Esophagus mucosa (tissue), 1 donor: ENCODE measurements at regions not wholly inside any gene's neighbourhood (a gene's known extent, or its start where the extent isn't known, plus 50 kb on each side); places are given as distances from the start of the nearest gene placed in this dataset.
A peak's percentile ranks its signal among the peaks of the same experiment; 100 is the strongest.
"Not testable (repeated sequence)": the region's sequence is repeated elsewhere in the genome, so short reads cannot be mapped to it uniquely, and the experiment has no call there.

Experiments used
- ATAC-seq: fragments of 200-7000 bp; cut with Tn5 transposase; one replicate; pipeline ENCODE4 v1.9.1; 2020
- donor health status: DM: yes; HTN: yes; CAD: no.

DNA sequence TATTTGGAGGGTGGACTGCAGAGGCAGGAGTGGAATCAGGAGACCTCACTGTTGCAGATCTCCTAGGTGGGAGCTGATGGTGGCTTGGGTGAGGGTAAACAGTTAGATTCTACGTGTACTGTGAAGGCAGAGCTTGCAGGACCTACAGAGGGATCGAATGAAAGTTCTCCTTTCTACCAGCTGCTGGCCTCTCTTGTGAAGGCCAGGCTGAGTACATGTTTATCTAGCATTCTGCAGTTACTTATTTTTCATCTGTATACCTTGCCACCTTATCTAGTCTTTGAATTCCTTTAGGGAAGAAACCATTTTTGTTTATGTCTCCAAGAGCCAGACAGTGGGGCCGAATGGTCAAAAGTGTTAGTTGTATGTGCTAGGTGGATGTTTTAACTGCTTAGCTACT, 57.6 kb downstream of the PTTG1 start:
- no peak for ATAC-seq

DNA sequence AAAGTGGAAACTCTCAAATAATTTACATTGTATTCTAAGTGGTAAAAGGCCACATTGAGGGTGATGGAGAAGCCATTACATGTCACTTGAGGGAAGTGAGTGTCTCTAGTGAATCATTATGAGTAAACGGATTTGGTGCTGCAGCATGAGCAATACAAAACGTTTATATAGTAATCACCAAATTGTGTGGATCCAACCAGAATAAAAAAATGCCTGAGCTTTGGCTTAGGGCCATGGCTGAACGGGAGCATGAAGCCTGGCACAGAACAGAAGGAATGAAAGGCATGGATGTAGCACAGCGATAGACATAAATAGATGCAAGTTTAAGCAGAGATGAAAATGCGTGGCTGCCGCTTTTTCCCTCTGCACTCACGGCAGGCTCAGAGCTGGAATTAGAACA, 58.3 kb downstream of the PTTG1 start:
- peak; percentile 43 for ATAC-seq

DNA sequence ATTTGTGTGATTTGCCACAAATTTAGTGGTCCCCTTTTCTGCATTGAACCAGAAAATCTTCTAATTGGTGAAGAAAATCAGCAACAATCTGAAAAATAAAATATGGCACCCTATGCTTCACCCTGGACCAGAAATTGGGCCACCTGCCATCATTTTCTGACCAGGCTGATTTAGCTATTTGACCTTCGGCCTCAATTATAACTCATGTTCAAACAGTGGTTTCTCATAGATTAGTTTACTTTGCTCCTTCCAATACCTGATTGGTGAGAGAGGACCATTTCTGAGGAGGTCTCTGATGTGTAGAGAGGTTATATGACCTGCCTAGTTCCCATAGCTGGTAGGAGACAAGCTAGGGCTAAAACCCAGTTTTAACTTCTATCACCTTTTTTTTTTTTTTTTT, 59.0 kb downstream of the PTTG1 start:
- no peak for ATAC-seq

DNA sequence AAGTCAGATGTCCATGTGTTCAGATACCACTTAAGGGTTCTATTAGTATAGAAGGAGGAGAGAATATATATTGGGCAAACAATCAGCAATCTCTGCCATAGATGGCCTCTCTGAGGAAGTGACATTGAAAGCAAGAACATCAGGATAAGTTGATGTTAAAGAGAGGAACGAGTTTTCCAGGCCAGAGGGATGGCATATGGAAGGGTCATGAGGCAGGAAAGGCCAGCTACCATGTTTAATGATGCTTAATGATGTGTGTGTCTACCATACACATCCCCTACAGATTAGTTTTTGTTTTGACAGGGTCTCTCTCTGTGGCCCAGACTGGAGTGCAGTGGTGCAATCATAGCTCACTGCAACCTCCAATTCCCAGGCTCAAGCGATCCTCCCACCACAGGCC, 63.0 kb downstream of the PTTG1 start:
- no peak for ATAC-seq

DNA sequence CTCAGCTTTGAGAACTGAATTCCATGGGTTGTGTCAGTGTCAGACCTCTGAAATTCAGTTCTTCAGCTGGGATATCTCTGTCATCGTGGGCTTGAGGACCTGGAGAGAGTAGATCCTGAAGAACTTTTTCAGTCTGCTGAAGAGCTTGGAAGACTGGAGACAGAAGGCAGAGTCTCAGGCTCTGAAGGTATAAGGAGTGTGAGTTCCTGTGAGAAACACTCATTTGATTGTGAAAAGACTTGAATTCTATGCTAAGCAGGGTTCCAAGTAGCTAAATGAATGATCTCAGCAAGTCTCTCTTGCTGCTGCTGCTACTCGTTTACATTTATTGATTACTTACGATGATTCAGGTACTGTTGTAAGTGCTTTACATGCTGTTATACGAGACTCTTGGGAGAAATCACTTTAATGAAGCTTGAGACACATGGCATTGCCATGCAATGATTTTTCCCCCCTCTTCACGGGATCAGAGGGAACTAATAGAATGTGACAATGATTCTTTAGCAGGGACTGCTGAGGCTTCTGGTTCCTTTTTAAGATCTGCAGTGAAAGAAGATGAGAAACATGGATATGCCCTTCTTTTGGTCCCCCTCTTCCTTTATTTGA, 63.8 kb downstream of the PTTG1 start:
- ATAC-seq, result no peak

DNA sequence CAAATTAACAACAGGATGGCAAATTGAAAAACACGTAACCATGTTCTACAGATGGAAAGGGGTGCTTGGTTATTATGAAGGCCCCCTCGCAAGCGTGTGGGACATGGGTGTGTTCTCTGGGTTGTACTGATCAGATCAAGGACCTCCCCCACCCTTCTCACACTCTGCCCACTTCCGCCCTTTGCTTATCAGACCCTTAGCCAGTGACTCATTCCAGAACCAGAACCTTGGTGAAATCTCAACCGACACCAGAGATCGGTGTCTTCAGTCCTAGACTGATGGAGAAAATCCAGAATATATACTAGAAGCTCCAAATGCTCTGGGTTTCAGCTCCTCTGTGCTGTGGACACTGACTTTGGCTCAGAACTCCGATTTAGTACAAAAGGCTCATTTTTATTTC, 64.9 kb downstream of the PTTG1 start:
- no peak for ATAC-seq

DNA sequence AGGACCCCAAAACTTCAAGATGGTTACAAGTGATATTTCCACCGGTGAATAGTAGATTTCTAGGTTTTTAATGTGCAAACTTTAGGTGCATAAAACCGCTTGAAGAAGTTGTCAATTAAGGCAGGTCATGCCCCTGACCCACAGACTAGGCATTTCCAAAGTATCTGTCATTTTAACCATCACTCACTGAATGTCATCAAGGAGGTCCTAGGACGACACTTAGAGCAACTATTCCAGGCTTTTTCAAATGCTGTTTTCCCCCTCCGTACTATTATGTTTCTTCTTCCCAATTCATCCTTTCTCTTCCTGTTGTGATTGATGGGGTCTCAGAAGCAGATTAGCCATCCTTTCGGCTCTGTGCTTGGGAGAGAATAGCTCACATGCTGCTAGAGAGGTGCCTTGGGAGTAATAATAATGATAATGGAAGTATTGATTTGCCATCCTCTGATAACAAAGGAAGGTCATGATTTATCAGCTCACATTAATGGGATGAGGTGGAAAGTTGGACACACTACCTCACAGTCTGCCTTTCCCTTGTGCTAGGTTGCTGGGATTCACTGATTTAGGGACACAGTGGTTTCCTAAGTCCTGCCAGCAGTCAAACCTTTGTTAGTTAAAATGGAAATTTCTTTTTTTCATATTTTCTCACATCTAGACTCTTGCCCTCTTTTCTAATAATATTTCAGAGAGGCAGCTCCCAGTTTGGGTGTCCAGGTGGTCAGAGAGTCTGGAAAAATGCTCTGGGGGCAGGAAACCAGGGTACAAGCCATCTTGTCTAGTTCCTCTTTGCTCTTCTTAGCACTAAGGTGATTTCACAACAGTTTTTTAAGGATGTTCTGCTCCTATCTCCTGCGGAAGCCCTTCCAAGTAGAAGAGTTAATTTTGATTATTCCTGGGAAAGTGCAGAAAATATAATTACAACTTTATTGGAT, 67.0 kb downstream of the PTTG1 start:
- ATAC-seq, result no peak

DNA sequence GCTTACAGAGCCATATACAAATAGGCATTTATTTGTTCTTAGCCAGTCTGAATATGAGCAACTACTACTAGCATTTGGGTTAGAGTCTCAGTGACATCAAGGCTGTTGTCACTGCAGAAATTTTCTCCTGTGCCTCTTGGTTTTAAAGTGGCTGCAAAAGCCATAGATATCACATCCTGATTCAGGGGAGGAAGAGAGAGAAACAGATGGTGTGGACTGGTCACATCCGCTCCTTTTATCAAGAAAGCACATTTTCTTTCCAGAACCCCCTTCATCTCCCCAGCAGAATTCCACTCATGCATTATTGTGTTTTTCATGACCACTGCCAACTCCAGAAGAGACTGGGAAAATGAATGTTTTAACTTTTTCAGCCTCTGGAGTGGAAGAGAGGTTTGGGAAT, 69.8 kb downstream of the PTTG1 start:
- no peak for ATAC-seq

DNA sequence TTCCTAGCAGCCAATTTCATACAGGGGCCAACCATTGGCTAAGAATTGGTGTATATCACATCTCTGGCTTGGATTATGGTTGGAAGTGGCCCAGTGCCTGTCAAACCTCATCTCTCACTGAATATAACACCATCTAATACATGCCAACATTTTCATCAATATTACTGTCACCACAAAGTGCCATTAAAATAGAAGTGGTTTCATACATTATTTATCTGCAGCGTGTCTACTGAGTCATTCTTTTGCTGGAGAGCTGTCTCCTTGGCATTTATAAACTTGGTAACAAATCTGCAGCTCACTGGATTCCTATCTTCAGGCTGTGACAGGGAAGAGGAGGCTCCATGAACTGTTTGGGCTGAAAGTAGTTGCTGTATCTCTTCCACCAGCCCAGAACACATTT, 70.9 kb downstream of the PTTG1 start:
- no peak for ATAC-seq

DNA sequence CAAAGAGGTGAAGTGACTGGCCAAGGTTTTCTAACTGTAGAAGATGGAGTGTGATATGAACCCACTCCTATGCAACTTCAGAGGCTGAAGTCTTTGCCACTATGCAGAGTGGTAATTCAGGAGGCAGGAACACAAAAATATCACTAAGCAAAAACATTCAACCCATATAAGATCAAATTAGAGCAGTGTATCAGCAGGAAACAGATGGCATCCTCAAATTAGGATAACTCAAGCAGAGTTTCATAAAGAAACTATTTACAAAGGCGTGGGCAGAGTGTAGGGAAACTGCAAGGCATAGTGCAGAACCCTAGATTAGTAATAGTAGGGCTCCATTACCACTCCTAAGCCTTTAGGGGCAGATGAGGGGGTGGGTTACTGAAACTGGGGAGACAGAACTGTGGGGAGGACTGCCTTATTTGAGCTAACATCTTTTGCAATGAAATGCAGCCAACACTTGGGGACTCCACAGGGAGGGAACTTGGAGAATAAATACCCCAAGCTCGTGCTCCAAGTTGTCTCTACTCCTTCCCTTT, 72.2 kb downstream of the PTTG1 start:
- no peak for ATAC-seq

DNA sequence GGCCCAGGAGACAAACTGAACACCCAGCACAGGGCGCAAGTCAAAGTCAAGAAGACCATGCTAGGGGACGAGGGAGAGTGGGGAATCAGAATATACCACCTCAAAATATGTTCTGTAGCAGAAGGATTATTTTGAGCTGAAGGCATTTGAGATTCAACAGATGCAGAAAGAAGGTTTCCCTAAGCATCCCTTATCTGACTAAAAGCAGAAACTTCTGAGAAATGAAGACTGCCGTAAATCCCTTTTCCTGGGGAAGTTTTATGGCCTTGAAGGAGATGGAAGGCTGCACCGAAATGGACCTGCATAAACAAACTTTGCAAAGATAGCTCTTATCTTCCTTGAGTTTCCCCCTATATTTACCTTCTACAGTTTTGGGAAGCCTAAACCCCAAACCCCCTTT, 72.8 kb downstream of the PTTG1 start:
- no peak for ATAC-seq

DNA sequence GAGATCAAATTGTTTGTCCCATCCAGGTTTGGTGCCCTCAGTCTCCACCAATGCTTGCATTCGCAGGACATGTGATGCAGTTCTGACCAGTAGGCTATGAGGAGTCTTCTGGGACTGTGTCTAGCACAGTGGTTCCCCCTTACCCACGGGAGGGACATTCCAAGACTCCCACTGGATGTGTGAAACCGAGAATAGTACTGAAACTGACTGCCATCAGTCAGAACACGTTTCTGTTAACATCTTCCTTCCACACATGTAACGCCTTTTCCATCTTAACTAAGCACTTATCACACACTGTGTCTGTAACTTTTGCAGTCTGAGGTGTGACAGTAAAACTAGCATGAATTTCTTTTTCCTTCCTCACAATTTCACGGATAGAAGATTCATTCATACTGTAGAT, 74.7 kb downstream of the PTTG1 start:
- ATAC-seq, result no peak

DNA sequence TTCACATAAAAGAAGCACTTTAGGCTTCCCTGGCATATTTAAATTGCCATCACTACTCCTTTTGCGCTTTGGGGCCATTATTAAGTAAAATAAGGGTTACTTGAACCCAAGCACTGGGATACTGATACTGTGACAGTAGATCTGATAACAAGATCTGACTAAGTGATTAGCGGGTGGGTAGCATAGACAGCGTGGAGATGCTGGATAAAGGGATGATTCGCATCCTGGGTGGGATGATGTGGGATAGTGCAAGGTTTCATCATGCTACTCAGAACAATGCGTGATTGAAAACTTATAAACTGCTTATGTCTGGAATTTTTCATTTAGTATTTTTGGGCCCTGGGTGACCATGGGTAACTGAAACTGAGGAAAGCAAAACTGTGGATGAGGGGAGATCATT, 75.1 kb downstream of the PTTG1 start:
- no peak for ATAC-seq

DNA sequence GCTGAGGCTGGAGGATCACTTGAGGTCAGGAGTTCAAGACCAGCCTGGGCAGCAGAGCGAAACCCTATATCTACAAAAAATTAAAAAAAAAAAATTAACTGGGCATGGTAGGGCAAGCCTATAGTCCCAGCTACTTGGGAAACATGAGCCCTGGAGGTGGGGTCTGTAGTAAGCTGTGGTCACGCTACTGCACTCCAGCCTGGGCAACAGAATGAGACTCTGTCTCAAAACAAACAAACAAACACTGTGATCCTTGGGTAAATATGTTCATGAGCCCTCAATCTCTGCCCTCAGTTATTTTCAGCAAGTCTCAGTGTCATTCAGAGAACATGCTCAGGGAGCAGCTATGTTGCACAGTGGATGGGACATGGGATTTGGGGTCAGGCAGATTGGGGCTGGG, 76.2 kb downstream of the PTTG1 start:
- ATAC-seq, result no peak

DNA sequence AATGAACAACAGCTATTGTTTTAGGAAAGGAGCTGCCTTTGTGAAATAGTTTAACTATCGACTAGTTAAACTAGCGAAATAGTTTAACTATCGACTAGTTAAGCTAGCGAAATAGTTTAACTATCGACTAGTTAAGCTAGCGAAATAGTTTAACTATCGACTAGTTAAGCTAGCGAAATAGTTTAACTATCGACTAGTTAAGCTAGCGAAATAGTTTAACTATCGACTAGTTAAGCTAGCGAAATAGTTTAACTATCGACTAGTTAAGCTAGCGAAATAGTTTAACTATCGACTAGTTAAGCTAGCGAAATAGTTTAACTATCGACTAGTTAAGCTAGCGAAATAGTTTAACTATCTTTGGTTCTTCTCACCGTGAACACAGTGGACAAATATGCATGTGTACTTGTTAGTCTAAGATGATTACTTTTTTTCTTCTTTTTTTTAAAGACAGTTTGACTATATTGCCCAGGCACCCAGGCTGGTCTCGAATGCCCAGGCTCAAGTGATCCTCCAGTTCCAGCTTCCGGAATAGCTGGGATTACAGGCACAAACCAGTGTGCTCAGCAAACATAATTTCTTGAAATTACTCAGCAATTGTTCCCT, 76.9 kb downstream of the PTTG1 start:
- ATAC-seq, result not testable (repeated sequence)

DNA sequence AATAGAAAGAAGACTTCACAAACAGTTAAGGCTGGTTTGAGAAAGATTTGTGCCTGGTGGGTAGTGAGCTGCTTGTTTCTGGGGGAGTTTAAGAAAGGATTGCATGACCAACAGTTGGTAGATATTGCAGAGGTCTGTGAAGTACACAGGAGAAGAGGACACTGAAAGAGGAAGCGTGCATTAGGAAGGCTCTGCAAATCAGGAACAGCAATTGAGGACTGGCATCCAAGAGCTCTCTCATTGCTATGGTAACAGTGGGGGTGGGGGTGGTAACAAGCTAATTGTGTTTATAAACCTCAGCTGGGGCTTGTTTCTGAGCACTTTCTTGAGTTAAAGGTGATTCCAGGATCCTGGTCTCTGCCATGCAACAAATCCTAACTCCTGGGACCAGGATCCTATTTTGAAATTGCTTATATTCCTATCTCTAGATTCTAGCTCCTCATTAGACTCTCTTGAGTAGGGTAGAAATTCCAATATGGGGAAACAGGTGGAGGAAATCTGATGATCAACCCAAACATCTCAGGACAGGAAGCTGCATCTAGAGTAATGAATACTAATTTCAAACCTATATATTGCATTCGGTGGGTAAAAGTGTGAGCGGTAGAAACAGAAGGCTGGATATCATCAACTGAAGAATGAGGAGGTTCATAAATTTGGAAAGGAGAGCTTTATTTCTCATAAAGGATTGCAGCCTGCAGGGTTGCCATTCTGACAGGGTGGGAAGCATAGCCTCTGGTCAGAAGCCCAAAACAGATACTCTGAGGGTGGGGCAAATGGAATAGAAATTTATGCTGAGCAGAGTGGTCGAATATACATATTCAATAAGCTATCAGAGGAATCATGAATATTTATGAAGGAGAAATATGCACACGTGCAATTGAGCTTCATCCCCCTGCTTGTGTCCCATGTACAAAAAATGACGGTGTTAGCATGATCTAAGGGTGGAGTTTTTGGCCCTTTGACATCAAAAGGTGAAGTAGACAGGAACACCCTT, 79.4 kb downstream of the PTTG1 start:
- ATAC-seq, result no peak

DNA sequence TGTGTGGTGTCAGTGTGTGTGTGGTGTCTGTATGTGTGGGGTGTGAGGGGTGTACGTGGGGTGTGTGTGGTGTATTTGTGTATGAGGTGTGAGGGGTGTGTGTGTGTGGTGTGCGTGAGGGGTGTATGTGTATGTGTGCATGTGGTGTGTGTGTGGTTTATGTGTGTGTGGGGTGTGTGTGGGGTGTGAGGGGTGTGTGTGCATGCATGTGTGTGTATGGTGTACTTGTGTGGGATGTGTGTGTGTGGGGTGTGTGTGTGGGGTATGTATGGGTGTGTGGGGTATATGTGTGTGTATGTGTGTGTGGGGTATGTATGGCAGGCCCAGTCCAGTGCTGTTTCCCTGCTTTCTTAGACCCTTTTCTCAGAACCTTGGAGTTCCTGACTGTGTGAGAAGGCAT, 83.3 kb downstream of the PTTG1 start:
- ATAC-seq, result no peak

DNA sequence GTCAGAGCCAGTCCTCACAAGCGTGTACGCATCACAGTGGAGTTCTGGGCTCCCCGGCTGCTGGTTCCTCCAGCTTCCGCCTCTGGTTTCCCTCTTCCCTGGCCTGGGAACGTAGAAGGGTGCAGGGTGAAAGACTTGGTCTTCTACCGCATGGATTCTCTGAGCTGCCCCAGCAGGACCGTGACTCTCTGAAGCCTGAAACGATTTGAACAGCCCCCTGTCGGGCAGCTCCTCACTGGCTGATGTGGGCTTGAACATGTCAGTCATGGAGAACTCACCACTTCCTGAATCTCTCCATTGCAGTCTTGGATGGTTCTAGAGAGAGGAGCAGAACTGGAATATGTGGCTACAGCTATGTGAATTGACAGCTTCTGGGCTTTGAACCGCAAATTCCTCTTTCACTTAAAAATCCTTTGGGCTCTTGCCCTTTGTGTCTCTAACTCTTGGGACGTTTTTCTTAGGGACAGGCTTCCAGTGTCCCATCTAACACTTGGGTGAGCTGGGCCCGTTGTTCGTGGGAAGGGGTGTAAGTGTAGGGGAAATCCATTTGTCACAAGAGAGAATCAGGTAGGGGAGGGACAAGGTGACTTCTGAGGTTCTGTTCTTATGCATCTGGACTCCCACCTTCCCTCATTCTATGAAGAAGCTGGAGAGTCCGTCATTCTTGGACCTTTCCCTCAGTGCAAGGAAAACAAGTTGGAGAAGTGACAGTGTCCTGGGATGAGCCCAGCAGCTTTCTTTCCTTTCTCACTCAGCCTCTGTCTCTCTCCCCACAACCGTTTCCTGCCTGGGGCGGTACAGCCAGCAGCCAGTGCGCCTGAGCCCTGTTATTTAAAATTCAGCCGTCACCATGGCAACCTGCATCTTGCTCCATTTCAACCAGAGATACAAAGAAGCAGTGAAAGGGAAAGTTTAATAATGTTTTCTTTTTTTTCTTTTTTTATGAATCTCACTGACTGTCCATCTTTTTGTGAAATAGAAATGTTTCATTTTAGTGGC, 84.7 kb downstream of the PTTG1 start:
- ATAC-seq, result no peak

DNA sequence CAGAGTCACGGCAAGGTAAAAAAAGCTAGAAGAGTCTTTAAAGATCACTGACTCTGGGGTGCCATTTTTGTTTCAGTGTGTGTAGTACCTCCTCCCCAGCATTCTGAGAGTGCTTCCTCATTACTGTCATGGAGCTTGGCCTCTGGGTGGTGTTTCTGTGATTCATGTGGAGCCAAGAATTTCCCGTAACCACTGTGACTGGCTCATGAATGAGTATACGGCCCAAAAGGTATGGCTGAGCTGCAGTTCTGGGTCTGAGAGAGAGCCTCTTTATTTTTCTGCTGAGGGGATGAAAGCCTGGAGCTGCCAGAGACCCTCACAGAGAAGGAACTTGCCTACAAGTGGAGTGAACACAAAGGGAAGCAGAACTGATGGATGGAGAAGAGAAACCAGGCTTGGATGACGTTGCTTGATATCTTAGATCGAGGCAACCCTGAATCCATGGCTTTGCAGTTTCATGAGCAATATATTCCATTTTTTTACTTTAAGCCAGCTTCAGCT, 85.6 kb downstream of the PTTG1 start:
- ATAC-seq, result peak; percentile 60

DNA sequence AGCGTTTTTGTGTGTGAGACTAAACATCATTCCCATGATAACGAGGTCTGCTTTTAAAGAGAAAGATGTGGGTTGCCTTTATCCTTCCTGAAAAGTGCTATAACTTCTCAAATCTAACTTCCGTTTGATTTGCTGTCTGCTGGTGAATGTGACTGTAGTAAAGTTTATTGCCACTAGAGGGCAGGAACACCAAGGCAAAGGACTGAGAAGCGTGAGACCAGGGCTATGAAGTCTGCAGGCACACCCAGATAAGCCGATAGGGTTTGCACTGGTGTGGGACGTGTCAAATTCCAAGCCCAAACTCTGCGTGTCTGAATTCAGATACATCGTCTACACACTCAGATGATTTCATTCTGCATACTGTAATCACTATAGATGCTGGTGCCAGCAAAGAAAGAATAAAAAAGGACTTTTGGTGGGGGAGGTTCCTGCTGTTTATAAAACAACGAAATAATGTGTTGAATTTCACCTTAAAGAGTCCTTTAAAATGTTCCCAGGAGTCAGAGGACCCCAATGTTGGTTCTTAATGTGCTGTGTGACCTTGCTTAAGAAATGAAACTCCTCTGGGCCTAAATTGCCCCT, 87.2 kb downstream of the PTTG1 start:
- peak; percentile 89 for ATAC-seq
